ENCODE measurements at regions not wholly inside any gene's neighbourhood (a gene's known extent, or its start where the extent isn't known, plus 50 kb on each side); places are given as distances from the start of the nearest gene placed in this dataset.

GRCh38 chr3:69463531-69463930 is 77.6 kb upstream of the FRMD4B start (continued):
- TF ChIP-seq ZNF592 (IDR thresholded peaks at IDR 0.05), result no peak
- TF ChIP-seq ZKSCAN8 (CRISPR knock-in tag; IDR thresholded peaks at IDR 0.05), result no peak
- no peak for TF ChIP-seq MTA1 (IDR thresholded peaks at IDR 0.05; ENCODE audit: borderline replicate concordance)
- TF ChIP-seq FOXO4 (CRISPR knock-in tag; IDR thresholded peaks at IDR 0.05), result no peak

GRCh38 chr3:69462826-69463100 is 76.9 kb upstream of the FRMD4B start:
- intact Hi-C loops (cut with micrococcal nuclease) (no loop called here), in situ Hi-C loops (cut with MboI) (no loop called here)
- H3K4me2 ChIP-seq (ENCODE audit: insufficient read depth, low read length), result no peak overlapping the region
- POLR2A ChIA-PET, result no interaction called here
- DNase-seq (ENCODE audit: extremely low read depth in 1 of 4, low spot score in 3 of 4), result no peak
- H3K4me1 ChIP-seq (replicated peaks in 1 of 2; ENCODE audit: control insufficient read depth in 2 of 2, insufficient read depth in 2 of 2, low read length in 2 of 2), result no peaks in the 10 kb centered on the region
- TF ChIP-seq CHD2 (IDR thresholded peaks at IDR 0.05; ENCODE audit: low read depth, low read length), result no peak
- TF ChIP-seq MXI1 (IDR thresholded peaks at IDR 0.05; ENCODE audit: low read depth, low read length), result no peak
- no peak for TF ChIP-seq BMI1 (IDR thresholded peaks at IDR 0.05; ENCODE audit: low read length)
- TF ChIP-seq FOXJ3 (CRISPR knock-in tag; IDR thresholded peaks at IDR 0.05), result no peak
- no peaks in the 10 kb centered on the region for H3K27me3 ChIP-seq (ENCODE audit: control insufficient read depth in 2 of 2, insufficient read depth in 2 of 2, low read length in 2 of 2)
- H3K36me3 ChIP-seq (ENCODE audit: control insufficient read depth, insufficient read depth, low read length), result no peaks in the 10 kb centered on the region
- FAIRE-seq, result no peak
- no peaks in the 10 kb centered on the region for H4K20me1 ChIP-seq (replicated peaks; ENCODE audit: control insufficient read depth, insufficient read depth, low read length)
- H3K79me2 ChIP-seq (ENCODE audit: control insufficient read depth, insufficient read depth, low read length), result no peaks in the 10 kb centered on the region
- H3K9ac ChIP-seq (ENCODE audit: insufficient read depth in 1 of 2, low read depth in 2 of 2, low read length in 2 of 2), result no peak overlapping the region
- ATAC-seq, result no peak
- H2AFZ ChIP-seq (ENCODE audit: low read depth, low read length), result no peak overlapping the region
- no peak overlapping the region for H3K27ac ChIP-seq (ENCODE audit: extremely low read depth, low read depth, low read length)
- no TSS peak for BruUV-seq (replicated peaks)
- CTCF ChIA-PET (ENCODE audit: low intra/inter-chr PET ratio), result no interaction called here
- H3K9me1 ChIP-seq (ENCODE audit: control insufficient read depth, insufficient read depth, low read length), result no peaks in the 10 kb centered on the region
- no peak overlapping the region for H3K4me3 ChIP-seq
- H3K9me3 ChIP-seq (replicated peaks; ENCODE audit: control insufficient read depth, insufficient read depth, low read depth, low read length), result no peaks in the 10 kb centered on the region
